Heart left ventricle (tissue), 16 donors: ENCODE measurements at regions not wholly inside any gene's neighbourhood (a gene's known extent, or its start where the extent isn't known, plus 50 kb on each side); places are given as distances from the start of the nearest gene placed in this dataset.
"Not testable (repeated sequence)": the region's sequence is repeated elsewhere in the genome, so short reads cannot be mapped to it uniquely, and the experiment has no call there.

Experiments
- ATAC-seq, 4 donors: fragments of 200-7000 bp; cut with Tn5 transposase; one replicate each; pipeline ENCODE4 v1.9.1; 2020 to 2022; ENCODE audit warnings: moderate library complexity in 4 of 4, mild to moderate bottlenecking in 3 of 4, moderate number of reproducible peaks in 1 of 4
- DNase-seq, 5 donors: peaks; one replicate each; pipeline ENCODE4 v3.0.0-alpha.2; 2020
- H3K27ac ChIP-seq, 12 donors: fragments of 200-600 bp; sonication (generic) in 4 of 12; one replicate each; pipeline versions ENCODE4 v1.5.0 to v1.8.0; 2016 to 2022; ENCODE audit warnings: mild to moderate bottlenecking in 2 of 12
- H3K27me3 ChIP-seq, 9 donors: fragments of 200-600 bp; sonication (generic) in 2 of 9; one replicate each; pipeline versions ENCODE4 v1.5.1 to v1.8.0; 2016 to 2022; ENCODE audit warnings: mild to moderate bottlenecking in 3 of 9
- H3K36me3 ChIP-seq, 9 donors: fragments of 200-600 bp; sonication (generic) in 2 of 9; one replicate each; pipeline versions ENCODE4 v1.5.0 to v1.8.0; 2018 to 2022; ENCODE audit warnings: mild to moderate bottlenecking in 2 of 9
- H3K4me1 ChIP-seq, 12 donors: fragments of 200-600 bp; sonication (generic) in 4 of 12; one replicate each; pipeline versions ENCODE4 v1.5.0 to v1.8.0; 2016 to 2022; ENCODE audit warnings: mild to moderate bottlenecking in 3 of 12
- H3K4me3 ChIP-seq, 12 donors: fragments of 200-600 bp; sonication (generic) in 4 of 12; one replicate each; pipeline versions ENCODE4 v1.5.0 to v1.8.0; 2017 to 2022; ENCODE audit warnings: mild to moderate bottlenecking in 9 of 12, moderate library complexity in 4 of 12
- H3K9me3 ChIP-seq, 12 donors: fragments of 200-600 bp; sonication (generic) in 4 of 12; one replicate each; pipeline versions ENCODE4 v1.5.0 to v1.8.0; 2016 to 2022; ENCODE audit warnings: mild to moderate bottlenecking in 1 of 12
- WGBS, 4 donors: extraction: QIAGEN DNeasy Blood & Tissue Kit in 2 of 4; methylation state at CpG; one replicate each; pipeline versions ENCODE4 v1.1.5 to v1.1.7; 2013 to 2018; 5-methylcytosine and 5-hydroxymethylcytosine counted together
- intact Hi-C, 10 donors: fragments of 100-400 bp; cut with DNase I; formaldehyde crosslinking; loops; one replicate each; pipeline versions ENCODE4 v1.11.1 to v1.14.2; 2022
- microRNA-seq, 4 donors: library from miRNA; unstranded; fragments of <30 nt; microRNA quantifications; one replicate each; pipeline versions ENCODE4 to v1.2.0, GENCODE V29; 2017 to 2020
- donor health status: ischemic (EF 13 %, LVEDD 7.1; RV severe dilation, severe dysfunction).
- donor health status: healthy with polysubstance abuse.
- donor health status: DM: no; HTN: yes; CAD: no.
- donor health status: DM: no; HTN: no; CAD: no.
- donor health status: ischemic (EF 25% LVEDD 6.9; RV normal size, moderate dysfunction).
- donor health status: ischemic (EF 25% LVEDD 5.7; RV mildly dilated, moderate dysfunction).
- donor health status: healthy.
- donor health status: DM: yes; HTN: yes; CAD: no.
- donor health status: ischemic (EF 35%, LVEDD 5.7; RV mildly dilated, moderate dysfunction).
- donor health status: nonischemic (EF 11% LVEDD 7.7; RV severe dilation, severe dysfunction).
- donor health status: DM: yes; HTN: yes; CAD: no.
- donor health status: PGD.
- donor health status: ischemic (EF 29% LVEDD 5.4; RV normal size, mild dysfunction).
- donor health status: nonischemic (EF 23%, LVEDD 6.1; RV moderate dilation, normal function).

DNA sequence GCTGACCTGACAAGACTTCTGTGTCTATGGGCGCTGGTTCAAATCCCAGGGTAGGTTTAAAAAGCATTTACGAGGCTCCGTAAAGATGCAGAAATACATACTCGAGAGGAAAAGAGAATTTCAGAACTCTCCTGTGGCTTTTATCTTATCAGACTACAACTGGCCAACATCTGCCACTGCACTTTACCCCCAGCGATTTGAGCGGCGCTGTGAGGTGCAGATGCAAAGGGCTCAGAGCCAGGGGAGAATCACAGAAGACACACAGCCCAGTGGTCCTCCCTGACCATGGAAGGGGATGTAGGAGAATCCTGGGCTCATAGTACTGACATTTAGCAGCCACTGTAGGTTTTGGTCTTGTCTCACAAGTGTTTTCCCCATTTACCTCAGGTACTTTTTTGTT lies 307.2 kb upstream of the ZNF722 start:
- H3K4me1 ChIP-seq, intact Hi-C loops, H3K27me3 ChIP-seq, H3K4me3 ChIP-seq, H3K27ac ChIP-seq, DNase-seq, H3K36me3 ChIP-seq, ATAC-seq, H3K9me3 ChIP-seq: not testable (repeated sequence)
- 66 to 83% (median 71%) methylated on average over 3 of the region's 7 CpGs for WGBS, 4 donors

DNA sequence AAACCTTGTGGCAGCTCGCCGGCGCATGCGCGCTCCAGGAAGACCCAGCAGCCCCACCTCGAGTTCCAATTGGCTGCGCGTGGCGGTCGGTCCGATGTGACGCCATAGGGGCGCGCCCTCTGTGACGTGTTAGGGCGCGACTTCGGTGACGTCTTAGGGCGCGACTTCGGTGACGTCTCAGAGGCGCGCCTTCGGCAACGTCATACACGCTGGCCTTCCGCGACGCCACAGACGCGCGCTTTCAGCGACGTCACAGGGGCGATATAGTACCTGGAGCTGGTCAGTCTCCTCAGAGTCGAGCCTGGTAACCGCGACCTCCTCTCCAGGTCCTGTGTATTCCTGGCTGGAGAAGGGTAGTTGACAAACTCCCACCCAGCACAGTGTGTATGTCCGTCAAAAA lies 304.4 kb upstream of the ZNF722 start:
- H3K27ac ChIP-seq, DNase-seq, H3K36me3 ChIP-seq, ATAC-seq, H3K27me3 ChIP-seq, intact Hi-C loops, H3K4me3 ChIP-seq, H3K9me3 ChIP-seq, H3K4me1 ChIP-seq: not testable (repeated sequence)
- 51 to 69% methylated on average over 25 to 32 of the region's 41 CpGs; no CpG with 5 or more reads in 2 of the 4 donors for WGBS, 4 donors

Small RNAs in the stretch of these regions (microRNA-seq; reads per million reads assigned to microRNA genes)
- gene MIR4283-2 = 0 reads per million in 4 donors
